Gastroesophageal sphincter (tissue), 3 donors: ENCODE measurements at regions not wholly inside any gene's neighbourhood (a gene's known extent, or its start where the extent isn't known, plus 50 kb on each side); places are given as distances from the start of the nearest gene placed in this dataset.

Experiments
- EP300 ChIP-seq: sonication (generic); formaldehyde crosslinking; IDR thresholded peaks from one replicate; pipeline ENCODE4 v1.6.1; 2017; ENCODE audit warnings: antibody characterized with exemption, mild to moderate bottlenecking
- POLR2A ChIP-seq, 2 donors: fragments of 450-650 bp; IDR thresholded peaks; one replicate each; pipeline ENCODE4 v1.6.1; 2017; ENCODE audit warnings: antibody characterized with exemption in 2 of 2, mild to moderate bottlenecking in 2 of 2, moderate library complexity in 1 of 2
- POLR2AphosphoS5 ChIP-seq: sonication (generic); formaldehyde crosslinking; IDR thresholded peaks from one replicate; pipeline ENCODE4 v1.6.1; 2017; ENCODE audit warnings: antibody characterized with exemption
- TF ChIP-seq, protein P1 (sequence below), 4 experiments: fragments of 200-600 bp in 2 of 4; fragments of 450-650 bp in 2 of 4; sonication (generic) in 1 of 4; IDR thresholded peaks; one replicate each; pipeline ENCODE4 v1.5.1; 2017 to 2019; ENCODE audit warnings: antibody characterized with exemption in 4 of 4, mild to moderate bottlenecking in 2 of 4, moderate library complexity in 2 of 4

DNA sequence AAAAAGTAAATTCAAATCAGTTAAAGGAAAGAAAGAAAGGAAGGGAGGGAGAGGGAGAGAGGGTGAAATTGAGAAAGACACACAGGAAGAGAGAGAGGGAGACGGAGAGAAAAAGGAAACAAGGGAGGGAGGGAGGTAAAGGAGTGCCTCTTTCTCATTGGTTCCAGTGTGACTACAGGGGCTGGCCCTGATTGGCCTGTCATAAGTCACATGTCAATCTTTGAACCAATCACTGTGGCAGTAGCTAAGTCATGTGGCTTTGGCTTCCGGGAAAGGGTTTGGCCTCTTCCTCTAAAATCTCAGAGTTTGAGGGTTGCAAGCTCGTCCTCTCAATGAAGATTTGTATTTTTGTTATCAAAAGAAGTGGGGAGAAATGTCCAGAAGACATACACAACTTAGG is 150.2 kb downstream of the RAB11FIP2 start:
- TF ChIP-seq POLR2AphosphoS5 (no peak), POLR2A (IDR thresholded peaks at IDR 0.05) (no peak), EP300 (no peak)
- TF ChIP-seq, protein P1, sequence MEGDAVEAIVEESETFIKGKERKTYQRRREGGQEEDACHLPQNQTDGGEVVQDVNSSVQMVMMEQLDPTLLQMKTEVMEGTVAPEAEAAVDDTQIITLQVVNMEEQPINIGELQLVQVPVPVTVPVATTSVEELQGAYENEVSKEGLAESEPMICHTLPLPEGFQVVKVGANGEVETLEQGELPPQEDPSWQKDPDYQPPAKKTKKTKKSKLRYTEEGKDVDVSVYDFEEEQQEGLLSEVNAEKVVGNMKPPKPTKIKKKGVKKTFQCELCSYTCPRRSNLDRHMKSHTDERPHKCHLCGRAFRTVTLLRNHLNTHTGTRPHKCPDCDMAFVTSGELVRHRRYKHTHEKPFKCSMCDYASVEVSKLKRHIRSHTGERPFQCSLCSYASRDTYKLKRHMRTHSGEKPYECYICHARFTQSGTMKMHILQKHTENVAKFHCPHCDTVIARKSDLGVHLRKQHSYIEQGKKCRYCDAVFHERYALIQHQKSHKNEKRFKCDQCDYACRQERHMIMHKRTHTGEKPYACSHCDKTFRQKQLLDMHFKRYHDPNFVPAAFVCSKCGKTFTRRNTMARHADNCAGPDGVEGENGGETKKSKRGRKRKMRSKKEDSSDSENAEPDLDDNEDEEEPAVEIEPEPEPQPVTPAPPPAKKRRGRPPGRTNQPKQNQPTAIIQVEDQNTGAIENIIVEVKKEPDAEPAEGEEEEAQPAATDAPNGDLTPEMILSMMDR (IDR thresholded peaks at IDR 0.05), result no peak
